ENCODE measurements at regions not wholly inside any gene's neighbourhood (a gene's known extent, or its start where the extent isn't known, plus 50 kb on each side); places are given as distances from the start of the nearest gene placed in this dataset.

DNA sequence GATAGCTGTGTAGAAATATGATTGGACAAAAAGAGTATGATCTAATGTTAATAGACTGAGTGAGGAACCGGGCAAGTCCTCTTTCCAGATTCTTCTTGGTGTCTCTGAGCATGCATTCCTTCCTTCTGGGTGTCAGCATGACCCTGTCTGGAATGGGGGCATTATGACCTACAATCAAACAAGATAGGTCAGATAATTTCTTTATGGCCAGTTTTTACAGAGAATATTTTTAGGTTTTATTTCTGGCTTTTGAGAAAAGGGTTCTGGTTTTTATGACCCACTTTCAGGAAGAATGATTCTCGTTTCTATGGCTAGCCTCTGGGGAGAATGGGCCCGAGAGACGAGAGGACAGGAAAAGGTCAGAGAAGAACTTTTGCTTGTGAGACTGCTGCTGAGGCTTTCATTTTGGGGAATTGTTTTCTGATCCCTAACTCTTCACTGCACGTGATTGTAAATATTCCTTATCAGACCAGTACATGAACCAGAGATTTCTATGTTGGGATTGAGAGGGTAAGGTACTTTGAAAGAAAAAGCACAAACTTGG is 383.8 kb downstream of the AASDHPPT start:
- no peak for DNase-seq (ENCODE audit: extremely low spot score)
- H3K27ac ChIP-seq (ENCODE audit: low read depth), result no peak overlapping the region
- 62% methylated on average over 5 of the region's 5 CpGs for WGBS
- H3K4me1 ChIP-seq (ENCODE audit: insufficient read depth), result no peaks in the 10 kb centered on the region
- no peaks in the 10 kb centered on the region for H3K36me3 ChIP-seq (ENCODE audit: insufficient read depth)
- H3K4me3 ChIP-seq (ENCODE audit: low read depth, low read length), result no peak overlapping the region

DNA sequence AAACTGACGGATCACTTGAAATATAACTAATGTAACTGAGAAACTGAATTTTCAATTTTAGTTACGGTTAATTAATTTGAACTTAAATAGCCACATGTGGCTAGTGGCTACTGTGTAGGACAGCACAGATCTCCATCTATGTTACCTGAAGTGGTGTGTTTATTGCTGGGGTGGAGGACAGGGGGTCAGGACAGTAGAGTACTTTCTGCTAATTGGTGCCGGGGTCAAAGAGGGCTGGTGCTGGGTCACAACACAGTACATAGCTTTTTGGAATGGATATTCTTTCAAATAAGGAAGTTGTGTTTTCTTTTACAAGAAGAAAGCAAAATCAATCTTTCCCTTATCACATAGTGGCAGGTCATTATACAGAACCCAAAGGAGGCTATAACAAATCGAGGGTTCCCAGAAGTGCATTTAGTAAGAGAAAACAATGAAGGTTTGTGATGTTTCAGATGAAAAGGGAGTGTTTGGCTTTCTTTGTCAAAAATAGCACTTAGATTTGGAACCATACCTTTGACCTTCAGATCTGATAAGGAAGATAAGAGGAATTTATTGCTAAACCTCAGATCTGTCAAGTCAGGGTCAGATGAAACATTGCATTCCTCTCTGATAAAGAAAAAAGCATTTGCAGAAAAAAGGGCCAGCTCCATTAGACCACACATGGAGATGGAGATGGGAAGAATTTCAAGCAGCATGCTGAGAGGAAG is 384.5 kb downstream of the AASDHPPT start:
- H3K4me1 ChIP-seq (ENCODE audit: insufficient read depth), result no peaks in the 10 kb centered on the region
- no peaks in the 10 kb centered on the region for H3K36me3 ChIP-seq (ENCODE audit: insufficient read depth)
- 69% methylated on average over 4 of the region's 4 CpGs for WGBS
- no peak overlapping the region for H3K27ac ChIP-seq (ENCODE audit: low read depth)
- no peak for DNase-seq (ENCODE audit: extremely low spot score)
- H3K4me3 ChIP-seq (ENCODE audit: low read depth, low read length), result no peak overlapping the region

DNA sequence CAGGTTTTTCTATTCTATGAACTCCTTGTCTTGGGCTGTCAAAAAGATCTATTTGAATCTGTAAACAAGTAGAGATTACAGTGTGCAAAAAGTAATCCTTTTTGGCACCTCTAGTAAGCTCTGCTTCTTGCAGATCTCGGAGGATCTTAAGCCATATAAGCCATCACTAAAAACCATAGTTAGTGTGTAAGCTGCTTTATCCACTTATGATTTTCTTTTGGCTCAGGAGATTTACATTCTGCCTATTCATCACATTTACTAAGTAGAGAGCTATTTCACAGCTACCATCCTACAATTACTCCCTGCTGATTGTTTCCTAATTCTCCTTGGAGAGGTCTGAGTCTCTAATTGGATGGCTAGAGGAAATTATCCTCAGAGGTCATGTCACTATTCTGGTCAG is 385.7 kb downstream of the AASDHPPT start:
- Histone ChIP-seq H3K27ac (ENCODE audit: low read depth) (no peak overlapping the region), H3K4me1 (ENCODE audit: insufficient read depth) (no peaks in the 10 kb centered on the region), H3K36me3 (ENCODE audit: insufficient read depth) (no peaks in the 10 kb centered on the region), H3K4me3 (ENCODE audit: low read depth, low read length) (no peak overlapping the region)
- WGBS, result 37% methylated on average over 1 of the region's 1 CpG
- DNase-seq (ENCODE audit: extremely low spot score), result no peak

GRCh38 chr11:106463796-106464201 is 386.3 kb downstream of the AASDHPPT start:
- H3K4me1 ChIP-seq (ENCODE audit: insufficient read depth), result no peaks in the 10 kb centered on the region
- no peak overlapping the region for H3K27ac ChIP-seq (ENCODE audit: low read depth)
- no peak for DNase-seq (ENCODE audit: extremely low spot score)
- no peaks in the 10 kb centered on the region for H3K36me3 ChIP-seq (ENCODE audit: insufficient read depth)
- WGBS, result 52% methylated on average over 4 of the region's 4 CpGs
- no peak overlapping the region for H3K4me3 ChIP-seq (ENCODE audit: low read depth, low read length)

GRCh38 chr11:106464728-106465127 is 387.3 kb downstream of the AASDHPPT start:
- H3K4me3 ChIP-seq (ENCODE audit: low read depth, low read length), result no peak overlapping the region
- H3K36me3 ChIP-seq (ENCODE audit: insufficient read depth), result no peaks in the 10 kb centered on the region
- DNase-seq (ENCODE audit: extremely low spot score), result no peak
- H3K27ac ChIP-seq (ENCODE audit: low read depth), result no peak overlapping the region
- H3K4me1 ChIP-seq (ENCODE audit: insufficient read depth), result no peaks in the 10 kb centered on the region

GRCh38 chr11:106466521-106467080 is 389.1 kb downstream of the AASDHPPT start:
- no peak for DNase-seq (ENCODE audit: extremely low spot score)
- no peaks in the 10 kb centered on the region for H3K36me3 ChIP-seq (ENCODE audit: insufficient read depth)
- no peak overlapping the region for H3K27ac ChIP-seq (ENCODE audit: low read depth)
- no peak overlapping the region for H3K4me3 ChIP-seq (ENCODE audit: low read depth, low read length)
- 40% methylated on average over 5 of the region's 5 CpGs for WGBS
- H3K4me1 ChIP-seq (ENCODE audit: insufficient read depth), result no peaks in the 10 kb centered on the region

GRCh38 chr11:106467501-106467900 is 390.0 kb downstream of the AASDHPPT start:
- H3K4me3 ChIP-seq (ENCODE audit: low read depth, low read length), result no peak overlapping the region
- no peak overlapping the region for H3K27ac ChIP-seq (ENCODE audit: low read depth)
- H3K36me3 ChIP-seq (ENCODE audit: insufficient read depth), result no peaks in the 10 kb centered on the region
- no peak for DNase-seq (ENCODE audit: extremely low spot score)
- no peaks in the 10 kb centered on the region for H3K4me1 ChIP-seq (ENCODE audit: insufficient read depth)

GRCh38 chr11:106468086-106468485 is 390.6 kb downstream of the AASDHPPT start:
- DNase-seq (ENCODE audit: extremely low spot score), result no peak
- H3K27ac ChIP-seq (ENCODE audit: low read depth), result no peak overlapping the region
- no peaks in the 10 kb centered on the region for H3K36me3 ChIP-seq (ENCODE audit: insufficient read depth)
- WGBS, result 62% methylated on average over 3 of the region's 3 CpGs
- no peaks in the 10 kb centered on the region for H3K4me1 ChIP-seq (ENCODE audit: insufficient read depth)
- H3K4me3 ChIP-seq (ENCODE audit: low read depth, low read length), result no peak overlapping the region

DNA sequence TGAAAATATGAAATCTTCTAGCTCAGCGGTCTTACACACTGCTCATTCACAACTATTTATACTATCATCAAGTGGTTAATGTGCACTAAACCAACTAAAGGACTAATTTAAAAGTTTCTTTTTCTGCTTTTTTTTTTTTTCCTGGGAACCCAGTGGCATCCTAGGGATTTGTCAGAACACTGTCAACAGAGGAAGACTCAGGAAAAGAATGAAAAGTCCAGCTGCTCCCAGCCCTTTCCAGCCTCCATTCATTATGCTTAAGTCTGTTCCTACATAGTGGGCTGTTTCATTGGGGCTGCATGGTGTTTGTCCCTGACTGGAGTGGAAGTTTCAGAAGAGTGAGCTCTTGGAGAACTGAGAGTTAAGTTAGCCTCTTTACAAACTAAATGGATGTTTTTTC is 391.1 kb downstream of the AASDHPPT start:
- Histone ChIP-seq H3K4me3 (ENCODE audit: low read depth, low read length) (no peak overlapping the region), H3K4me1 (ENCODE audit: insufficient read depth) (no peaks in the 10 kb centered on the region), H3K27ac (ENCODE audit: low read depth) (no peak overlapping the region), H3K36me3 (ENCODE audit: insufficient read depth) (no peaks in the 10 kb centered on the region)
- DNase-seq (ENCODE audit: extremely low spot score), result no peak
- WGBS, result 89% methylated on average over 1 of the region's 1 CpG

- no peak for DNase-seq (ENCODE audit: extremely low spot score)
- no peak overlapping the region for H3K27ac ChIP-seq (ENCODE audit: low read depth)
- no peaks in the 10 kb centered on the region for H3K4me1 ChIP-seq (ENCODE audit: insufficient read depth)
- no peak overlapping the region for H3K4me3 ChIP-seq (ENCODE audit: low read depth, low read length)
- H3K36me3 ChIP-seq (ENCODE audit: insufficient read depth), result no peaks in the 10 kb centered on the region
- WGBS, result 91% methylated on average over 3 of the region's 3 CpGs
Observed at GRCh38 chr11:106470230-106470629, 392.8 kb downstream of the AASDHPPT start.

DNA sequence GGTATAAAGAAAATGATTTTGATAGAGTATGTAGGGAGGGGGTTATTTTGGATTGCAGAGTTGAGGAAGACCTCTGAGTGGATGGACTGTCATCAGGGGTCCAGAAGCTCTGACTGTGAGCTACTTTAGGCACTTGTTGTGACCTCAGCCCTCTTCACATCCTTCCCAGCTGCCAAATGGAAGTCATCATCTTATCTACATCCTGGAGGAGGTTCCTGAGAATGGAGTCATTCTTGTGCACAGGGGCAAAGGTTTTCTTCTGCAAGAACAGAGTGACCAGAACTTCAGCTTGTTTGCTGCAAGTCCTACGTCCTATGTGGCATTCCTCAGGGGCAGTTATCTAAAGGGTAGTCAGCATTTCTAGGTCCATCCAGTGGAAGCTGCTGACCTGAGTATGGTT is 393.8 kb downstream of the AASDHPPT start:
- Histone ChIP-seq H3K27ac (ENCODE audit: low read depth) (no peak overlapping the region), H3K4me1 (ENCODE audit: insufficient read depth) (no peaks in the 10 kb centered on the region), H3K4me3 (ENCODE audit: low read depth, low read length) (no peak overlapping the region), H3K36me3 (ENCODE audit: insufficient read depth) (no peaks in the 10 kb centered on the region)
- 76% methylated on average over 1 of the region's 1 CpG for WGBS
- DNase-seq (ENCODE audit: extremely low spot score), result no peak

GRCh38 chr11:106473089-106473722 is 395.7 kb downstream of the AASDHPPT start:
- Histone ChIP-seq H3K36me3 (ENCODE audit: insufficient read depth) (no peaks in the 10 kb centered on the region), H3K4me3 (ENCODE audit: low read depth, low read length) (no peak overlapping the region), H3K27ac (ENCODE audit: low read depth) (no peak overlapping the region), H3K4me1 (ENCODE audit: insufficient read depth) (no peaks in the 10 kb centered on the region)
- DNase-seq (ENCODE audit: extremely low spot score), result no peak
- WGBS, result 77% methylated on average over 2 of the region's 2 CpGs

DNA sequence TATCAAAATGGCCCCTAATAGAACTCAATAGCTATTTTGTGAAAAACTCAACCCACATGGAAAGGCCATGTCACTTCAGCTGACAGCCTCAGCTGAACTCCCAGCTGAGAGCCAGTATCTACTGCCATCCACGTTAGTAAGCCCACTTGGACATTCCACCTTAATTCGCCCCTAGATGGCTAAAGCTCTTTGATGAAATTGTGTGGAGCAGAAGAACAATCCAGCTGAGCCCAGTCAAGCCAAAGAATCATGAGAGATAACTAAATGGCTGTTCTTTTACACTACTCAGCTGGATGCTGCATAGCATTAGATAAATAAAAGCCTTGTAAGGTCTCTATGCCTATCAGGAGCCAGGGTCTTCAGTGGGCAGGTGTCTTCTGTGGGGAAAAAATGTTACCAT is 396.8 kb downstream of the AASDHPPT start:
- no peak overlapping the region for H3K27ac ChIP-seq (ENCODE audit: low read depth)
- no peaks in the 10 kb centered on the region for H3K36me3 ChIP-seq (ENCODE audit: insufficient read depth)
- no peaks in the 10 kb centered on the region for H3K4me1 ChIP-seq (ENCODE audit: insufficient read depth)
- WGBS, result 96% methylated on average over 2 of the region's 2 CpGs
- no peak overlapping the region for H3K4me3 ChIP-seq (ENCODE audit: low read depth, low read length)
- DNase-seq (ENCODE audit: extremely low spot score), result no peak

DNA sequence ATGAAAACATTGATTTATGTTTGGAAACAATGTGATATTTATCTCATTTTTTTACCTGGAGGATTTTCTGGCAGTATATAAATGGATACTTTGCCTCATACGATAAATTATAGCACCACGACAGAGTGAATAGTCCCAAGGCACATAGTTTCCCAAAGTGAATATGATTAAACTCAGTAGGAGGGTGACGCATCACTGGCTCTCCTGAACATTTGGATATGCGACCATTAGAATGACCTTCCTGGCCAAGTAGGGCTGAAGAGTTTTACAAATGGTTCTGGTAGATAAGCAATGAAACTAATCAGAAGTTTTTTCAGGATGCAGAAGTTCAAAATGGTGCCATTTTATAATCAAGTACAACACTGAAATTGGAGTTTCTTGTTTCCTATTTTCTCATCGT is 397.7 kb downstream of the AASDHPPT start:
- no peak overlapping the region for H3K27ac ChIP-seq (ENCODE audit: low read depth)
- no peaks in the 10 kb centered on the region for H3K4me1 ChIP-seq (ENCODE audit: insufficient read depth)
- WGBS, result 78% methylated on average over 5 of the region's 5 CpGs
- no peaks in the 10 kb centered on the region for H3K36me3 ChIP-seq (ENCODE audit: insufficient read depth)
- H3K4me3 ChIP-seq (ENCODE audit: low read depth, low read length), result no peak overlapping the region
- no peak for DNase-seq (ENCODE audit: extremely low spot score)

Data from urinary bladder (tissue), 3 donors.